Mucosa of rectum (tissue), 2 donors: ENCODE measurements at regions not wholly inside any gene's neighbourhood (a gene's known extent, or its start where the extent isn't known, plus 50 kb on each side); places are given as distances from the start of the nearest gene placed in this dataset.
"Not testable (repeated sequence)": the region's sequence is repeated elsewhere in the genome, so short reads cannot be mapped to it uniquely, and the experiment has no call there.

Experiments
- H3K27ac ChIP-seq, 2 donors: one replicate each; pipeline ENCODE4 v1.7.0; 2013; ENCODE audit warnings: inconsistent platforms in 2 of 2, low read depth in 2 of 2, low read length in 2 of 2
- H3K27me3 ChIP-seq, 2 donors: one replicate each; pipeline ENCODE4 v1.7.0; 2013; ENCODE audit warnings: low read length in 2 of 2; ENCODE audit not compliant: control insufficient read depth in 2 of 2, insufficient read depth in 2 of 2
- H3K36me3 ChIP-seq, 2 donors: one replicate each; pipeline ENCODE4 v1.7.0; 2013; ENCODE audit warnings: low read length in 2 of 2; ENCODE audit not compliant: control insufficient read depth in 2 of 2, insufficient read depth in 2 of 2
- H3K4me1 ChIP-seq, 2 donors: one replicate each; pipeline ENCODE4 v1.7.0; 2013; ENCODE audit warnings: low read length in 2 of 2, mild to moderate bottlenecking in 1 of 2; ENCODE audit not compliant: control insufficient read depth in 2 of 2, insufficient read depth in 2 of 2
- H3K4me3 ChIP-seq, 2 donors: one replicate each; pipeline ENCODE4 v1.7.0; 2013; ENCODE audit warnings: low read length in 2 of 2
- H3K9ac ChIP-seq, 2 donors: one replicate each; pipeline ENCODE4 v1.7.0; 2013; ENCODE audit warnings: low read length in 2 of 2, low read depth in 1 of 2, mild to moderate bottlenecking in 1 of 2
- H3K9me3 ChIP-seq, 2 donors: one replicate each; pipeline ENCODE4 v1.7.0; 2013; ENCODE audit warnings: low read length in 2 of 2; ENCODE audit not compliant: control insufficient read depth in 2 of 2
- donor health status: healthy.
- donor health status: Normal muscosa, but diverticular disease.

GRCh38 chr20:25991756-25992130 is 295.1 kb upstream of the ZNF337 start:
- H3K27ac ChIP-seq, result no peak overlapping the region
- H3K4me3 ChIP-seq, result no peak overlapping the region
- no peaks in the 10 kb centered on the region for H3K4me1 ChIP-seq
- H3K27me3 ChIP-seq, result no peaks in the 10 kb centered on the region
- no peaks in the 10 kb centered on the region for H3K9me3 ChIP-seq
- no peaks in the 10 kb centered on the region for H3K36me3 ChIP-seq
- H3K9ac ChIP-seq, result no peak overlapping the region

GRCh38 chr20:25991051-25991755 is 294.6 kb upstream of the ZNF337 start:
- H3K9me3 ChIP-seq, result no peaks in the 10 kb centered on the region
- no peak overlapping the region for H3K9ac ChIP-seq
- no peak overlapping the region for H3K4me3 ChIP-seq
- H3K4me1 ChIP-seq, result no peaks in the 10 kb centered on the region
- no peaks in the 10 kb centered on the region for H3K27me3 ChIP-seq
- H3K36me3 ChIP-seq, result no peaks in the 10 kb centered on the region
- no peak overlapping the region for H3K27ac ChIP-seq

GRCh38 chr20:25989686-25990085 is 293.0 kb upstream of the ZNF337 start:
- not testable (repeated sequence) for H3K36me3 ChIP-seq, H3K9me3 ChIP-seq, H3K27me3 ChIP-seq, H3K9ac ChIP-seq, H3K27ac ChIP-seq, H3K4me1 ChIP-seq, H3K4me3 ChIP-seq

GRCh38 chr20:25989196-25989595 is 292.5 kb upstream of the ZNF337 start:
- Histone ChIP-seq H3K27me3 (no peaks in the 10 kb centered on the region), H3K9ac (no peak overlapping the region), H3K4me1 (no peaks in the 10 kb centered on the region), H3K36me3 (no peaks in the 10 kb centered on the region), H3K27ac (no peak overlapping the region), H3K9me3 (no peaks in the 10 kb centered on the region), H3K4me3 (no peak overlapping the region)

GRCh38 chr20:25987928-25988560 is 291.4 kb upstream of the ZNF337 start:
- H3K9me3 ChIP-seq, H3K27ac ChIP-seq, H3K27me3 ChIP-seq, H3K4me3 ChIP-seq, H3K4me1 ChIP-seq, H3K9ac ChIP-seq, H3K36me3 ChIP-seq: not testable (repeated sequence)

GRCh38 chr20:25987073-25987927 is 290.6 kb upstream of the ZNF337 start:
- H3K27me3 ChIP-seq, result no peaks in the 10 kb centered on the region
- H3K27ac ChIP-seq, result no peak overlapping the region
- no peak overlapping the region for H3K9ac ChIP-seq
- no peaks in the 10 kb centered on the region for H3K4me1 ChIP-seq
- no peaks in the 10 kb centered on the region for H3K9me3 ChIP-seq
- H3K36me3 ChIP-seq, result no peaks in the 10 kb centered on the region
- peak overlapping the region in 1 of 2 donors; percentile 59 for H3K4me3 ChIP-seq

- Histone ChIP-seq H3K36me3 (no peaks in the 10 kb centered on the region), H3K4me1 (no peaks in the 10 kb centered on the region), H3K9ac (no peak overlapping the region), H3K9me3 (no peaks in the 10 kb centered on the region), H3K4me3 (no peak overlapping the region), H3K27ac (no peak overlapping the region), H3K27me3 (no peaks in the 10 kb centered on the region)
Observed at GRCh38 chr20:25985597-25985996, 288.9 kb upstream of the ZNF337 start.

- Histone ChIP-seq H3K36me3 (no peaks in the 10 kb centered on the region), H3K4me3 (no peak overlapping the region), H3K27ac (no peak overlapping the region), H3K9me3 (no peaks in the 10 kb centered on the region), H3K4me1 (no peaks in the 10 kb centered on the region), H3K27me3 (no peaks in the 10 kb centered on the region), H3K9ac (no peak overlapping the region)
Observed at GRCh38 chr20:25984933-25985332, 288.3 kb upstream of the ZNF337 start.

GRCh38 chr20:25982701-25983100 is 286.0 kb upstream of the ZNF337 start:
- not testable (repeated sequence) for H3K4me1 ChIP-seq, H3K9me3 ChIP-seq, H3K4me3 ChIP-seq, H3K9ac ChIP-seq, H3K36me3 ChIP-seq, H3K27ac ChIP-seq, H3K27me3 ChIP-seq

GRCh38 chr20:25978450-25979190 is 282.0 kb upstream of the ZNF337 start:
- H3K4me3 ChIP-seq, H3K9me3 ChIP-seq, H3K27me3 ChIP-seq, H3K27ac ChIP-seq, H3K4me1 ChIP-seq, H3K36me3 ChIP-seq, H3K9ac ChIP-seq: not testable (repeated sequence)
